HFF-Myc (cell line): ENCODE measurements at regions not wholly inside any gene's neighbourhood (a gene's known extent, or its start where the extent isn't known, plus 50 kb on each side); places are given as distances from the start of the nearest gene placed in this dataset.

ENCODE experiments used
- DNase-seq: peaks from one replicate; pipeline ENCODE4 v3.0.0-alpha.2; 2011; ENCODE audit warnings: low read depth; ENCODE audit errors: extremely low read depth
- H3K4me3 ChIP-seq: replicated peaks from 2 replicates; pipeline ENCODE4 v1.5.1; 2011; ENCODE audit warnings: low read depth, mild to moderate bottlenecking, control low read depth, low read length
- CTCF ChIP-seq: IDR thresholded peaks from 2 replicates; pipeline ENCODE4 v1.5.1; 2012; ENCODE audit warnings: mild to moderate bottlenecking, low read depth, low read length, control low read depth; ENCODE audit errors: missing control alignments

GRCh38 chr9:13896047-13896446 is 417.9 kb downstream of the NFIB start:
- DNase-seq: no peak
- H3K4me3 ChIP-seq: no peak overlapping the region
- no peak for TF ChIP-seq CTCF

- no peak overlapping the region for H3K4me3 ChIP-seq
- DNase-seq: no peak
- no peak for TF ChIP-seq CTCF
These were observed 428.7 kb downstream of the NFIB start for GRCh38 chr9:13885258-13885657.

GRCh38 chr9:13879981-13880380 is 434.0 kb downstream of the NFIB start:
- no peak for TF ChIP-seq CTCF
- no peak overlapping the region for H3K4me3 ChIP-seq
- no peak for DNase-seq

- no peak for DNase-seq
- H3K4me3 ChIP-seq: no peak overlapping the region
- no peak for TF ChIP-seq CTCF
These were observed 434.9 kb downstream of the NFIB start for GRCh38 chr9:13879011-13879410.

- H3K4me3 ChIP-seq: no peak overlapping the region
- TF ChIP-seq CTCF: no peak
- DNase-seq: no peak
These were observed 435.7 kb downstream of the NFIB start for GRCh38 chr9:13878241-13878711.

GRCh38 chr9:13876741-13877140 is 437.2 kb downstream of the NFIB start:
- no peak for DNase-seq
- no peak for TF ChIP-seq CTCF
- H3K4me3 ChIP-seq: no peak overlapping the region

- no peak for TF ChIP-seq CTCF
- DNase-seq: no peak
- H3K4me3 ChIP-seq: no peak overlapping the region
These were observed 440.7 kb downstream of the NFIB start for GRCh38 chr9:13873203-13873602.
